HepG2 (cell line): ENCODE measurements at regions not wholly inside any gene's neighbourhood (a gene's known extent, or its start where the extent isn't known, plus 50 kb on each side); places are given as distances from the start of the nearest gene placed in this dataset.

Experiments used
- ATAC-seq: fragments of 200-7000 bp; cut with Tn5 transposase; 3 replicates; pipeline ENCODE4 v1.9.1; 2020; ENCODE audit warnings: mild to moderate bottlenecking, moderate library complexity
- BruUV-seq: library from RNA; stranded (reverse); fragments of 400-500 nt; replicated peaks from 2 replicates; lab custom pipeline; 2021; lab: Mats Ljungman, UMichigan
- CTCF ChIA-PET: fragments of 300-600 bp; formaldehyde crosslinking; extraction: SDS; loops from one replicate; lab custom pipeline; 2021; ENCODE audit warnings: low total read pairs, inconsistent platforms, low intra/inter-chr PET ratio; lab: Yijun Ruan, JAX
- POLR2A ChIA-PET: fragments of 350-600 bp; sonication (Branson Sonifier 250); formaldehyde crosslinking; loops from one replicate; lab custom pipeline; 2020; ENCODE audit warnings: antibody characterized with exemption, inconsistent platforms; lab: Yijun Ruan, JAX
- DNase-seq: peaks from one replicate; pipeline ENCODE4 v3.0.0-alpha.2; 2015; ENCODE audit warnings: low spot score
- FAIRE-seq: peaks from 3 replicates; lab custom pipeline; 2011; peaks lifted over from hg19 to GRCh38; lab: Jason Lieb, UNC
- H2AFZ ChIP-seq: one replicate; pipeline ENCODE4 v1.6.1; 2011; ENCODE audit warnings: low read length, inconsistent platforms
- H3K27ac ChIP-seq: fragments of 300-600 bp; 3 replicates; pipeline ENCODE4 v1.8.0; 2011; ENCODE audit warnings: mixed run types, mild to moderate bottlenecking, mixed read lengths, low read length, inconsistent platforms; ENCODE audit not compliant: insufficient read depth; ENCODE audit errors: extremely low read length
- H3K27me3 ChIP-seq, 2 experiments: fragments of 200-600 bp in 1 of 2; 2 replicates in 1 of 2; 3 replicates in 1 of 2; pipeline versions ENCODE4 v1.6.0 to v1.8.0; 2011; ENCODE audit warnings: low read length in 2 of 2, mild to moderate bottlenecking in 2 of 2, moderate library complexity in 2 of 2, inconsistent platforms in 1 of 2; ENCODE audit not compliant: insufficient read depth in 2 of 2, control insufficient read depth in 1 of 2
- H3K36me3 ChIP-seq, 2 experiments: fragments of 200-600 bp in 1 of 2; replicated peaks in 1 of 2; 2 replicates in 1 of 2; 3 replicates in 1 of 2; pipeline versions ENCODE4 v1.5.1 to v1.8.0; 2011; ENCODE audit warnings: low read length in 2 of 2, inconsistent platforms in 1 of 2; ENCODE audit not compliant: insufficient read depth in 2 of 2, control insufficient read depth in 1 of 2
- H3K4me1 ChIP-seq: 2 replicates; pipeline ENCODE4 v1.5.1; 2012; ENCODE audit warnings: low read length, inconsistent platforms; ENCODE audit not compliant: insufficient read depth
- H3K4me2 ChIP-seq: 2 replicates; pipeline ENCODE4 v1.6.0; 2011; ENCODE audit warnings: low read depth, low read length, inconsistent platforms
- H3K4me3 ChIP-seq, 3 experiments: fragments of 200-600 bp in 1 of 3; sonication (generic), shearing (Covaris generic) in 1 of 3; replicated peaks in 1 of 3; 2 replicates each; pipeline ENCODE4 v1.5.1; 2011 to 2016; ENCODE audit warnings: low read length in 3 of 3, inconsistent platforms in 2 of 3, low read depth in 2 of 3, mild to moderate bottlenecking in 2 of 3, control low read depth in 1 of 3, mixed read lengths in 1 of 3; ENCODE audit not compliant: insufficient read depth in 1 of 3
- H3K79me2 ChIP-seq: one replicate; pipeline ENCODE4 v1.6.1; 2011; ENCODE audit warnings: low read length, inconsistent platforms; ENCODE audit not compliant: insufficient read depth
- H3K9ac ChIP-seq: 2 replicates; pipeline ENCODE4 v1.6.0; 2011; ENCODE audit warnings: mild to moderate bottlenecking, low read depth, low read length, inconsistent platforms; ENCODE audit not compliant: insufficient read depth
- H3K9me3 ChIP-seq: 2 replicates; pipeline ENCODE4 v1.5.1; 2012; ENCODE audit warnings: mild to moderate bottlenecking, low read length
- H4K20me1 ChIP-seq: 2 replicates; pipeline ENCODE4 v1.6.0; 2011; ENCODE audit warnings: inconsistent platforms, mild to moderate bottlenecking, low read length, moderate library complexity; ENCODE audit not compliant: insufficient read depth
- MXD3 ChIP-seq: IDR thresholded peaks from 2 replicates; pipeline ENCODE4 v1.6.1; 2016; ENCODE audit warnings: mild to moderate bottlenecking, missing biosample characterization, missing genetic modification reagents
- NFRKB ChIP-seq: fragments of 450-650 bp; IDR thresholded peaks from 2 replicates; pipeline ENCODE4 v1.6.1; 2017
- PRDM15 ChIP-seq: sonication (generic); formaldehyde crosslinking; IDR thresholded peaks from 2 replicates; pipeline ENCODE4 v1.4.0; 2020; ENCODE audit warnings: missing genetic modification reagents
- RCOR2 ChIP-seq: IDR thresholded peaks from 2 replicates; pipeline ENCODE4 v1.6.1; 2016; ENCODE audit warnings: missing biosample characterization, missing genetic modification reagents
- SETDB1 ChIP-seq: sonication (generic); formaldehyde crosslinking; IDR thresholded peaks from 2 replicates; pipeline ENCODE4 v1.5.1; 2020; ENCODE audit warnings: missing genetic modification reagents, mild to moderate bottlenecking, borderline replicate concordance
- WIZ ChIP-seq: sonication (generic); formaldehyde crosslinking; IDR thresholded peaks from 2 replicates; pipeline ENCODE4 v1.5.1; 2020; ENCODE audit warnings: mild to moderate bottlenecking, missing genetic modification reagents
- ZBTB20 ChIP-seq: sonication (generic); formaldehyde crosslinking; IDR thresholded peaks from 2 replicates; pipeline ENCODE4 v1.8.1; 2023; ENCODE audit warnings: missing genetic modification reagents, low read depth, mild to moderate bottlenecking, borderline replicate concordance
- ZBTB21 ChIP-seq: sonication (generic); formaldehyde crosslinking; IDR thresholded peaks from 2 replicates; pipeline ENCODE4 v1.4.0; 2020; ENCODE audit warnings: missing genetic modification reagents
- ZNF264 ChIP-seq: sonication (generic); formaldehyde crosslinking; IDR thresholded peaks from 2 replicates; pipeline ENCODE4 v1.4.0; 2020; ENCODE audit warnings: missing genetic modification reagents
- ZNF367 ChIP-seq: sonication (generic); formaldehyde crosslinking; IDR thresholded peaks from 2 replicates; pipeline ENCODE4 v1.4.0; 2020; ENCODE audit warnings: missing genetic modification reagents, borderline replicate concordance
- ZNF484 ChIP-seq: sonication (generic); formaldehyde crosslinking; IDR thresholded peaks from 2 replicates; pipeline ENCODE4 v1.5.1; 2020; ENCODE audit warnings: mild to moderate bottlenecking, low read depth, missing genetic modification reagents, borderline replicate concordance
- WGBS: methylation state at CpG from one replicate; pipeline ENCODE4 v1.1.6; 2017; ENCODE audit warnings: low lambda C conversion rate; 5-methylcytosine and 5-hydroxymethylcytosine counted together
- in situ Hi-C: cut with HindIII; loops from 2 replicates; pipeline ENCODE4 v1.10.0; 2017; ENCODE audit warnings: low pct_unique_long_range_greater_than_20kb; ENCODE audit not compliant: extremely low pct_ligation_motif_present
- intact Hi-C: fragments of 100-400 bp; cut with micrococcal nuclease; formaldehyde crosslinking; loops from one replicate; pipeline ENCODE4 v1.10.0; 2022; ENCODE audit not compliant: unreplicated experiment

- Histone ChIP-seq H3K9me3 (no peaks in the 10 kb centered on the region), H3K9ac (no peak overlapping the region), H3K27me3 (no peaks in the 10 kb centered on the region; a peak in 2 of 5 replicates), H3K36me3 (no peaks in the 10 kb centered on the region), H4K20me1 (no peaks in the 10 kb centered on the region), H3K79me2 (no peaks in the 10 kb centered on the region), H3K4me2 (no peak overlapping the region), H2AFZ (no peak overlapping the region), H3K4me3 (no peak overlapping the region), H3K4me1 (no peaks in the 10 kb centered on the region), H3K27ac (no peak overlapping the region)
- TF ChIP-seq ZBTB20 = no peak
- TF ChIP-seq RCOR2 = no peak
- no peak for TF ChIP-seq SETDB1 (CRISPR knock-in tag)
- TF ChIP-seq ZBTB21 = no peak
- no peak for TF ChIP-seq ZNF484 (CRISPR knock-in tag)
- TF ChIP-seq PRDM15 (CRISPR knock-in tag) = no peak
- TF ChIP-seq MXD3 = no peak
- no peak for TF ChIP-seq ZNF367 (CRISPR knock-in tag)
- no peak for TF ChIP-seq NFRKB
- no peak for TF ChIP-seq WIZ (CRISPR knock-in tag)
- no peak for TF ChIP-seq ZNF264 (CRISPR knock-in tag)
- WGBS = 62% methylated on average over 2 of the region's 2 CpGs
- BruUV-seq = no TSS peak
- no peak for FAIRE-seq
- ChIA-PET CTCF (no interaction called here), POLR2A (no interaction called here)
- no peak for ATAC-seq
- in situ Hi-C loops = no loop called here
- DNase-seq = no peak
- intact Hi-C loops = no loop called here
Observed at GRCh38 chr12:65662590-65662989, 161.7 kb upstream of the HMGA2 start.
